Neural crest cell (in vitro differentiated cells): ENCODE measurements at regions not wholly inside any gene's neighbourhood (a gene's known extent, or its start where the extent isn't known, plus 50 kb on each side); places are given as distances from the start of the nearest gene placed in this dataset.
"Not testable (repeated sequence)": the region's sequence is repeated elsewhere in the genome, so short reads cannot be mapped to it uniquely, and the experiment has no call there.

Experiments
- DNase-seq: peaks from one replicate; pipeline ENCODE4 v3.0.0; 2021; ENCODE audit warnings: low read depth, mixed read lengths, low spot score
- H3K27ac Mint-ChIP-seq: one replicate; pipeline ENCODE4 v1.8.0; 2021; ENCODE audit warnings: mild to moderate bottlenecking, mixed read lengths; ENCODE audit not compliant: unreplicated experiment
- H3K27me3 Mint-ChIP-seq: 2 replicates; pipeline ENCODE4 v1.8.0; 2021; ENCODE audit warnings: low read depth, mild to moderate bottlenecking, mixed read lengths
- H3K36me3 Mint-ChIP-seq: 2 replicates; pipeline ENCODE4 v1.8.0; 2021; ENCODE audit warnings: low read depth, mild to moderate bottlenecking, mixed read lengths
- H3K4me1 Mint-ChIP-seq: 2 replicates; pipeline ENCODE4 v1.8.0; 2021; ENCODE audit warnings: mixed read lengths
- H3K4me3 Mint-ChIP-seq: one replicate; pipeline ENCODE4 v1.8.0; 2021; ENCODE audit warnings: mild to moderate bottlenecking, mixed read lengths
- H3K9me3 Mint-ChIP-seq: 2 replicates; pipeline ENCODE4 v1.8.0; 2021; ENCODE audit warnings: mixed read lengths
- CTCF ChIP-seq: fragments of 200-600 bp; sonication (generic); conservative IDR thresholded peaks from 2 replicates; pipeline ENCODE4 v1.5.0; 2021; ENCODE audit warnings: antibody characterized with exemption, mild to moderate bottlenecking

- Mint-ChIP-seq H3K27me3 (no peaks in the 10 kb centered on the region), H3K4me1 (no peaks in the 10 kb centered on the region), H3K27ac (no peak overlapping the region), H3K36me3 (peaks cover 3% of the 10 kb centered on the region), H3K9me3 (peaks cover 3% of the 10 kb centered on the region), H3K4me3 (no peak overlapping the region)
- no peak for TF ChIP-seq CTCF
- no peak for DNase-seq
These were observed 88.6 kb upstream of the MXRA5 start for GRCh38 chrX:3435057-3435456.

- DNase-seq: no peak
- no peak for TF ChIP-seq CTCF
- Mint-ChIP-seq H3K36me3 (no peaks in the 10 kb centered on the region), H3K27me3 (no peaks in the 10 kb centered on the region), H3K9me3 (peaks cover 2% of the 10 kb centered on the region), H3K4me1 (no peaks in the 10 kb centered on the region), H3K4me3 (no peak overlapping the region), H3K27ac (no peak overlapping the region)
These were observed 82.3 kb upstream of the MXRA5 start for GRCh38 chrX:3428792-3429191.

GRCh38 chrX:3426552-3426951 lies 80.1 kb upstream of the MXRA5 start:
- no peak for TF ChIP-seq CTCF
- no peaks in the 10 kb centered on the region for H3K4me1 Mint-ChIP-seq
- H3K27ac Mint-ChIP-seq: no peak overlapping the region
- H3K36me3 Mint-ChIP-seq: no peaks in the 10 kb centered on the region
- no peak for DNase-seq
- H3K9me3 Mint-ChIP-seq: peaks cover 2% of the 10 kb centered on the region
- H3K4me3 Mint-ChIP-seq: no peak overlapping the region
- no peaks in the 10 kb centered on the region for H3K27me3 Mint-ChIP-seq

- H3K4me3 Mint-ChIP-seq: no peak overlapping the region
These were observed 78.6 kb upstream of the MXRA5 start for GRCh38 chrX:3425031-3425430.

GRCh38 chrX:3420316-3420715 lies 73.9 kb upstream of the MXRA5 start:
- Mint-ChIP-seq H3K4me1 (no peaks in the 10 kb centered on the region), H3K27ac (no peak overlapping the region), H3K36me3 (no peaks in the 10 kb centered on the region), H3K27me3 (peaks cover 6% of the 10 kb centered on the region), H3K4me3 (no peak overlapping the region), H3K9me3 (peaks cover 3% of the 10 kb centered on the region)
- no peak for DNase-seq
- no peak for TF ChIP-seq CTCF

More at GRCh38 chrX:3425031-3425430, 78.6 kb upstream of the MXRA5 start:
- H3K27ac Mint-ChIP-seq: no peak overlapping the region
- H3K4me1 Mint-ChIP-seq: no peaks in the 10 kb centered on the region
- no peak for TF ChIP-seq CTCF
- DNase-seq: no peak
- H3K36me3 Mint-ChIP-seq: no peaks in the 10 kb centered on the region
- H3K9me3 Mint-ChIP-seq: peaks cover 2% of the 10 kb centered on the region
- H3K27me3 Mint-ChIP-seq: no peaks in the 10 kb centered on the region

- Mint-ChIP-seq H3K36me3 (peaks cover 3% of the 10 kb centered on the region), H3K27me3 (peaks cover 12% of the 10 kb centered on the region), H3K9me3 (peaks cover 5% of the 10 kb centered on the region), H3K27ac (no peak overlapping the region), H3K4me1 (no peaks in the 10 kb centered on the region), H3K4me3 (no peak overlapping the region)
- DNase-seq: no peak
- no peak for TF ChIP-seq CTCF
These were observed 68.6 kb upstream of the MXRA5 start for GRCh38 chrX:3415011-3415410.

- H3K9me3 Mint-ChIP-seq, H3K4me3 Mint-ChIP-seq, H3K4me1 Mint-ChIP-seq, H3K27ac Mint-ChIP-seq, H3K27me3 Mint-ChIP-seq, H3K36me3 Mint-ChIP-seq, DNase-seq: not testable (repeated sequence)
These were observed 65.2 kb upstream of the MXRA5 start for GRCh38 chrX:3411626-3412025.

- not testable (repeated sequence) for H3K27ac Mint-ChIP-seq, H3K27me3 Mint-ChIP-seq, DNase-seq, H3K4me1 Mint-ChIP-seq, H3K9me3 Mint-ChIP-seq, H3K36me3 Mint-ChIP-seq, H3K4me3 Mint-ChIP-seq
These were observed 63.5 kb upstream of the MXRA5 start for GRCh38 chrX:3409936-3410335.
